GM19467 (cell line): ENCODE measurements at regions not wholly inside any gene's neighbourhood (a gene's known extent, or its start where the extent isn't known, plus 50 kb on each side); places are given as distances from the start of the nearest gene placed in this dataset.
"Not testable (repeated sequence)": the region's sequence is repeated elsewhere in the genome, so short reads cannot be mapped to it uniquely, and the experiment has no call there.

Experiments used
- ATAC-seq: cut with Tn5 transposase; IDR thresholded peaks from one replicate; pipeline ENCODE4 v1.9.1; 2021; ENCODE audit warnings: mild to moderate bottlenecking, moderate library complexity; ENCODE audit not compliant: unreplicated experiment

DNA sequence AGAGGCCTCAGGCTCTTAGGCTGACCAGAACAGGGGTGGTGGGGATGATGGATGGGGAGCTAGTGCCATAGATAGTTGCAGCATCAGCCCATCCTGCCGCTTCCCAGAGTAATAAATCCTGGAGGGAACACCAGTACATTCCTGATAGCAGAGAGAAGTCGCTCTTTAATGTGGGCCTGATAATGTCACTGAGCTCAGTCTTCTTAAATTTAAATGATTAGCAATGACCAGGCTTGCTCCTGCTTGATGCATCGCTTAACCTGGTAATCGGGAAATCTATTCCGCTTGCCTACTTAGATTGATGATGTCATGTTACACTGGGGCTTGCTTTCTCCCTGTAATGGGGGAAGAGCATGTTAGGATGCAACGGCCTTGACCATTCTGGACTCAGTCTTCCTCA lies 218.6 kb upstream of the PLXNA2 start:
- no peak for ATAC-seq

DNA sequence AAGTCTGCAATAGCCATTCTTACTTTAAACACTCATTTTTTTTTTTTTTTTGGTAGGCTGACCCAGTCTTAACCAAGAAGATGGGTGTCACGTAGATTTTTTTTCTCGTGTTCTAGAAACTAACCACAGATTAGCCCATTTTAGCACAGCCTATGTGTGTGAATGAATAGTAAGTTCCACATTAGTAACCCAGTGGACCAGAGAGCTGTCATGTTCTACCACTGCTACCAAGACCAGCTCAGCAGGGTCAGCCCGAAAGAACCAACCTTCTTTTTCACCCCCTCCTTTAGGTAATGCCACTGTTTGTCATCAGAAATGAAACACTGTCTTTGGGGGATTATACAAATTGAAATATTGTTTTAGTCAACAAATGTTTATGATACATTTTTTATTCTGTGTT lies 221.1 kb upstream of the PLXNA2 start:
- no peak for ATAC-seq

DNA sequence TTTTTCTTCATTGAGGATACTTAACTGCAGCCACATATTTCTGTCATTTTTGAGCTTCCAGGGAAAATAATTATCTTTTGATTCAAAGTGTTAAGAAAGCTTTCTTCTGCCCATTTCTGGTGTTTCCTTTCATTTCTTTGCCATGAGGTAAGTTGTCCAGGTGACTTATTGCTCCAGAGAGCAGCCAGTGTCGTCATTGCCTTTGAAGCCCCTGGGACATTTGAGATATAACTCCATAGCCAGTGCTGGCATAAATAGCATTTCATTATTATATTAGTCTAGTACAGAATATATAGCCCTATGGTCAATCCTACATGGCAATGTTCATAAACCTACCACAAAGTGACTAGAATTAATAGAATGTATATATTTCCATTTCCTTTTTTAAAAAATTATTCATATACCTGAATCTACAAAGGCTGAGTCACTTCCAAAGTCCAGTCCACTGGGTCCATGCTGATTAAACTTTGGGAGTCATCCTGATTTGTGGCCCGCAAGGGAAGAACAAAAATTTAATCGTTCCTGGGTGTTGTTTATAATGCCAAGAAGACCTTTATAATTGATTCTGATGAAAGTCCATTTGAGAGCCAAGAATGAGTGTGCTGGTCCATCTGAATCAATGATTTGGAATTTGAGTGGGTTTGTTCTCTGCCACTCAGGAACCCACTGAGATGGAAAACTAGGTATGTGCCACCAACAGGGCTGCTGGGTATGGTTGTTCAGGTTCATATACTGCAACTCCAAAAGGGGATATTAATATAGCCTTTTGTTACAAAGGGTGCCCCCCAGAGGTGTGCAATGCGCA lies 221.8 kb upstream of the PLXNA2 start:
- ATAC-seq, result no peak

DNA sequence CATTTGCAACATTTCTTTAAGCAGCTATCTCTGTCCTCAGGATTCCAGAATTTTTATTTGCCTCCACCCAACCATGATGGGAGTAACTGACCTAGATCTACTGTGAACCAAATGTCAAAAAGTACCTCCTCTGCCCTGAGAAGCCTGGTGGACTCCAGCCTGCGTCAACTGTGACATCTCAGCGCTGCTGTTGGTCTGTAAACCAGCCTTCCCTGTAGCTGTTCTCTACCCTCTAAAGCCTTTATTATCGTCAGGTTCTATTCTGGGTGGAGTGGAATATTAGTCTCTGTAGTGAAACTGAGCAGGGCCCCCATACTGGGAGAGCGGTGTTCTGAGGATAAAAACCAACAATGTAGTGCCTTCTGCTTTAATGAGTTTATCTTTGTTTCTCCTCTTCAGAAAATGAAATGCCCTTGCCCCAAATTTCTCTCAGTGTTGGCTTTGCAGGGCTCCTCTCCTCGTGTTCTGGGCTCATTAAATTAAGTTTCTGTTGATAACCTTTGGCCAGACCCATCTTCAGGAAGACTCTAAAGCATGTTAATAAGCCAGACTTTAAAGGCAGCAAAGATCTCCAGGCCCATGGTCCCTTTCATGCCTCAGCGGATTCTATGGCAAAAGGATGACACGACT lies 223.1 kb upstream of the PLXNA2 start:
- ATAC-seq, result no peak

DNA sequence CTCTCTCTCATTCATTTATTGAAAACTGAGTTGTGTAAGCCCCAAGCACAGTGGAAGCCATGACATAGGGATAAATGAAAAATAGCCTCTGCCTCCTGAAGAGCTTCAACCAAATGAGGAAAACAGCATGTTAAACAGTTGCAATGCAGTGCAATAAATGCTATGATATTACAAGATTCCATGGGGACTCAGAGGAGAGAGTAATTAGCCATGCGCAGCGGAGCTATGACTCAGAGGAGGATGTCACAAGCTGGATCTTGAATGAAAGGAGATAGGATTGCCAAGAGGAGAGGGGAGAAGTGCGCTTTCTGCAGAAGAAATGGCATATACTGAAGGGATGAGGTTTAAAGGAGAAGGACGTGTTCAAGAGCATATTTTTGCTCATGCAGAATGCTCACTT lies 231.3 kb upstream of the PLXNA2 start:
- ATAC-seq, result no peak

DNA sequence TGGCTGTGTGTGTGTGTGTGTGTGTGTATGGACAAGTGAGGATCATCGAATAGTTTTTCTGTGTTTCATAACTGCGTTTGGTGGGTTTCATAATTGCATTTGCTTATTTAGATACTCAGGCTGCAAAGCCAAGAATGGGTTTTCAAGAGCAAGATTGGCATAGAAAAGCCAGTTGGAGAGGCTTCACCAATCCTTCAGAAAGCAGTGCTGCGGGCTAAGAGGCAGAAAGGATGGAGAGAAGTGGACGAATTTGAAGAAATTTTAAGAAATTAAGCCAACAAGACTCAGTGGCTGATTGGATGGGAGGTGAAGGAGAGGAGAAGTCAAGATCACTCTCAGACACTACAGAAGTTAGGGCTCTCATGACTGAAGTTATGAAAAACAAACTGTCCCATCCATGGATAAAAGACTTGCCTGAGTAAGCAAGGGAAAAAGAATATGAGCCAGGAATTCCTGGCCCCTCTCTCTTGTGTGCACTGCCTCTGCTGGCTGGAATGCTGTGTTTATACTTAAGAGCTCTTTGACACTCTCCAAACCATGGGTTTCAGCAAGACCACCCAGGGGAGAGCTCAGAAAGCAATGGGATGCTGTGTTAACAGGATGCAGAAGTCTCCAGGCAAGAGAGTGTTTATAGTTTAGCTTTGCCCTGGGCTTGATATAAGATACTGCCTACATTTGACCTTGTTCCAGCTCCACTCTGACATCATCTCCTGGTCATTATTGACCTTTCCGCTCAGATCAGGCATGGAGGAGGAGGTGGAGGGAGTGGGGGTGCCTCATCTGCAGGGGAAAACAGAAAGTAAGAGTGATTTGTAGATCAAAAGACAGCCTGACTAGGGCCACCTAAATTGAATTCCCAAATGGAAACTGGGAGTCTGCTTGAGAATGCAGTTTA lies 232.0 kb upstream of the PLXNA2 start:
- no peak for ATAC-seq

DNA sequence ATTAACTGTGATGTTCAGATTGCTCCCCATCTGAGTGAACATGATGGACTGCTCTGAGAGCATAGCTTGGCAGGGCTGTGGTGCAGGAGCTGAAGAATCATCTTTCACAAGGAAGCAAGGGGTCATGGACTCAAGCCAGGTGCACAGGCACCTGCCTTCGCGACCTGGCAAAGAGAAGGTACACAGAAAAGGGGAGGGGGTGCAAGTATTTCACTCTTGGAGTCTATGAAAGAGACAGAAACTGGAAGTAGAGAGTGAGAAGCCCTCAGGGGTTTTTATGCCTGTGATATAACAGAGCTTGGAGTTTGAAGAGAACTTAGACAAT lies 232.6 kb upstream of the PLXNA2 start:
- no peak for ATAC-seq

DNA sequence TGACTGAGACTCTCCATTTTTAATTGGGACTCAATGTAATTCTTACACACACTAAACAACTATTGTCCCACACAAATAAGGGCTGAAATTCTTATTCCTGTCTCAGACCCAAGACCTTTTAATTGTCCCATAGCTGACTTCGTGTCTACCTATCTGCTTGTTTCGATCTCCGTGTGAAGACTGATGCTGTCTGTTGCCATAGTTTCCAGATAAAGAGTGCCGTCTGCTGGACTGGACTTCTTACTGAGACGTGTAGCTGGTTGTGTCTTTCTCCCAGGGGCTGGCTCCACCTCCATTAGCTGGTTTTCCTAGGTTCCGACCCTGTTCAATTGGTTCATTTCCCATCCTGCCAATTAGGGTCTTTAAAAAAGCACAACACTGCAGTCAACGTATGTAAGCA lies 235.3 kb upstream of the PLXNA2 start:
- no peak for ATAC-seq

DNA sequence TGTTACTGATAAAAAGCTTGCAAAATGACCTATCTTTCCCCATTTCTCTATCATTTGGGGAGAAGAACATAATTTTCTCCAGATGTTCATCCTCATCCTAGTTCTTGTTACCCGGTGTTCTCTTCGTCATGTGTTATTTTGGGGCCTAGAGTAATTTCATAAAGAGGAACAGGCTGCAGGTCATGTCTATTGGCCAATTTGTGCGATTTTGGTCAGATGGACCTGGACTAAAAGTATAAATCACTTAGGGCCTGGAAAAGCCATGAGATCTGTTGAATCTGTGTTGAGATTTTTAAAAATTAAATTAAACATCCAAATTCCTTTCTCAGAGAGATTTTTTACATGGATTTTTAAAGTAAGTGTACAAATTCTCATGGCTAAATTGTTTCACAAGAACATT lies 241.3 kb upstream of the PLXNA2 start:
- no peak for ATAC-seq

DNA sequence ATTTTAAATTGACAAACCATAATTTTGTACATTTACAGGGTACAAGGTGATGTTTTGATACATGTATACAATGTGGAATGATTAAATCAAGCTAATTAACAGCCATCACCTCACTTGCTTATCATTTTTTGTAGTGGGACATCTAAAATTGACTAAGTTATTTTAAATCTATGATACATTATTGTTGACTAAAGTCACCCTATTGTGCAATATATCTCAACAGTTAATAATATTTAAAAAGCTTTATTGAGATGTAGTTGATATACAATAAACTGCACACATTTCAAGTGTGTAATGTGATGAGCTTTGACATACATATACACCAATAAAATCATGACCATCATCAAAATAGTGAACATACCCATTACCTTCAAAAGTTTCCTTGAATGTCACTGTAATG lies 242.5 kb upstream of the PLXNA2 start:
- ATAC-seq, result no peak

DNA sequence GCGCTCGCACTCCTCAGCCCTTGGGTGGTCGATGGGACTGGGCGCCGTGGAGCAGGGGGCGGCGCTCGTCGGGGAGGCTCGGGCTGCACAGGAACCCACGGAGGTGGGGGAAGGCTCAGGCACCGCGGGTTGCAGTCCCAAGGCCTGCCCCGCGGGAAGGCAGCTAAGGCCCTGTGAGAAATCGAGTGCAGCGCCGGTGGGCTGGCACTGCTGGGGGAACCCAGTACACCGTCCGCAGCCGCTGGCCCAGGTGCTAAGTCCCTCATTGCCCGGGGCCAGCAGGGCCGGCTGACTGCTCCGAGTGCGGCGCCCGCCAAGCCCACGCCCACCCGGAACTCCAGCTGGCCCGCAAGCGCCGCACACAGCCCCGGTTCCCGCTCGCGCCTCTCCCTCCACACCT lies 244.2 kb upstream of the PLXNA2 start:
- not testable (repeated sequence) for ATAC-seq

DNA sequence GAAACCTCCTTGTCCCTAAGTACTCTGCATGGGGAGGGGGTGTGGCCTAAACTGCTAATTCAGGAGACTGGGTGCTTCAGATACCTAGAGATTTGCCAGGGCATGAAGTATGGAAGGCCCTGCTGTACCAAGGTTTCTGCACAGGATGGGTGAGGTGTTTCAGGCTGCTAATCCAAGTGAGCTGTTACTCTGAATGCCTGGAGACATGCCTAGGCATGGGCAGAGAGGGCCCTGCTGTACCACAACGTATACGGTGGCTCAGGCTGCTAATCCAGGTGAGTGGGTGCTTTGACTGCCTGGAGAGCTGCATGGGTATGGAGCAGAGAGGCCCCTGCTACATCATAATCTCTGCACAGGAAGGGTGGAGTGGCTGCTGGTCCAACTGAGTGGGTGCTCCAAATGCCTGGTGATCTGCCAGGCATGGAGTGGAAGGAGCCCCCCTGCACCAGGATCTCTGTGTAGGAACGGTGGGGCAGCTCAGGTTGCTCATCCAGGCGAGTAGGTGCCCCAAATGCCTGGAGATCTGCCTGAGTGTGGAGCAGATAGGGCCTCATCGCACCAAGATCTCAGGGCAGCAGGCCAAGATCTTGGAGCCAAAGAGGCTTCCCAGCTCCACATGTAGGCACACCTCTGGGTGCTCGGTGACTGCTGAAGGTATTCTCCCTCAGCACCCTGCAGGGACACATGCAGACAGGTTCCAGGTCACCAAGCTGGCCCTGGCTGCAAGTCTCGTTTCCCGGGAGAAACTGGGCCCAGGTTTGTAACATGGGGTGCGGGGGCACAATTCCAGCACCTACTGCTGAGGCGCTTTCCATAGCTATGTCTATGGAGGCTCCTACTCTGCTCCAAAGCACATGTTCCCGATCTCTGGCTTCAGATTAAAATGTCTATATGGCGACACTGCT lies 252.5 kb upstream of the PLXNA2 start:
- ATAC-seq, result no peak

DNA sequence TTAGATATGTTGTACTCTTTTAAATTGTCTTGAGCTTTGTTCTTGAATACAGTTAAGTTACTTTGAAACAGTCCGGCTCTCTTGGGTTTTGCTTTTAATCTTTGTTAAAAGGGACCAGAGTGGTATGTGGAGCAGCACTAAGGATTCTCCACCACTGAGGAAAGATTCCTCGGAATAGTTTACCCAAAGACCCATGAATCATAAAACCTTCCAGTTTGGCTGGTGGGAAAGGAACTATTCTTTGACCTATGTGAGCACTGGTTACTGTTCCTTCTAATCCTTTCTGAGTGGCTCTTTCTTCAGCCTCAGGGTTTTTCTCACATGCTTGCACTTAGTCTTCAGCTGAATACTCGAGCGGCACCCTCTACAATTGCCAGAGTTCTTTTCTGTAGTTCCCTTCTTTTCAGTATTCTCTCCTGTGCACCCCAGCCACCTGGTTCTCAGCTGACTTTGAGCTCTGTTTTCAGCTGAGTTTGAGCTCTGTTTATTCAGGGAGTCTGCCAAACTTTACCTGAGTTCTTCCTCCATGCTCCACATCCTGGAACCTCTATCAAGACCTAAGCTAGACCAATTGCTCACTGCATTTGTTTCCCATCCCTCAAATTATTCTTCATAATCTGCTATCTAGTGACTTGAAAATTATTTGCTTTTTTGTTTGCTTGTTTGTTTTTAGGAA lies 253.8 kb upstream of the PLXNA2 start:
- ATAC-seq, result no peak

DNA sequence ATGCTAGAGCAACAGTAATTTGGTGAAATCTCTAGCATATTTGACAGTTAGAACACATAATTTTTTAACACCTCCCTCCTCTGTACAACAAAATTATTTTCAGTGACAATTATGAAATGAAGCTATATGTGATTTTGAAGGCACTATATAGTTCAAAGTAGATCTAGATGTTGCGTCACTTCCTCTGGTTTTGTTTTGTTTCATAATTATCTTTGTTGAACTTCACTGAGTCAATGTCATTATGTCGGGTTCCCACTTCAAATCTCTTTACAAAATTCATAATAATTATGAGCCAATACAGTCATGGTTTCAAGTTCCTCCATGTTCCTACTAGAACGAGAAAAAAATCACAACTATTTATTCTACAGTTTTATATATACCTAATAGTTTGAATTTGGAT lies 254.8 kb upstream of the PLXNA2 start:
- ATAC-seq, result no peak

DNA sequence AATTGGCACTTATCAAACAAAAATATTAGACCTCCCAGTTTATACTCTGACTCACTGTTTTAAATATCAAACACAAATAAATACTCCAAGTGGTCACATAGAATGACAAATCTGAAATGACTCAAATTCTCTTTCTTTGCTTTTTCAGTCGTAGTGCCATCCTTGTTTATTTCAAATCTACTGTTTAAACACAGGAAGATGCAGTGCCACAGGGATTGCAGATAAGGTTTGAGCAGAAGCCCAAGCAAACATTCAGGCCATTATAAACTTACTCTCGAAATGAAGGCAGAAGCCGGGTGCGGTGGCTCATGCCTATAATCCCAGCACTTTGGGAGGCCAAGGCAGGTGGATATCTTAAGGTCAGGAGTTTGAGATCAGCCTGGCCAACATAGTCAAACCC lies 255.4 kb upstream of the PLXNA2 start:
- ATAC-seq, result no peak

DNA sequence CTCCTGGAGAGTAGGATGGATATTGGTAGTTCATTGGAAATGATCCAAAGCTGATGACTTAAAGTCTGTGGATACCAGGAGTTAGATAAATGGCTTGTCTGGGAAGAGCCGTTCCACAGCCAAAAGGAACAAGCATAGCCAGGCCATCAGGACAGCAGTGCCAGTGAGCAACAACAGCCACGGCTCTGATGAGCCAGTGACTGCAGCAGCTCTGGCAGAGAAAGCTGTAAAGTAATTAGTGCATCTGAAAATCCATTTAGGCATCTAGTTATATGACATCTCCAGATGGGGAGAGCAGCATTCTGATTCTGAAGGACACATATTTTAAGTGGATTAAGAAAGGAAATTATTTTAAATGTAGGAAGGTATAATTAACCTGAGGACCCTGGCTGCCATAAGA lies 256.2 kb upstream of the PLXNA2 start:
- no peak for ATAC-seq

DNA sequence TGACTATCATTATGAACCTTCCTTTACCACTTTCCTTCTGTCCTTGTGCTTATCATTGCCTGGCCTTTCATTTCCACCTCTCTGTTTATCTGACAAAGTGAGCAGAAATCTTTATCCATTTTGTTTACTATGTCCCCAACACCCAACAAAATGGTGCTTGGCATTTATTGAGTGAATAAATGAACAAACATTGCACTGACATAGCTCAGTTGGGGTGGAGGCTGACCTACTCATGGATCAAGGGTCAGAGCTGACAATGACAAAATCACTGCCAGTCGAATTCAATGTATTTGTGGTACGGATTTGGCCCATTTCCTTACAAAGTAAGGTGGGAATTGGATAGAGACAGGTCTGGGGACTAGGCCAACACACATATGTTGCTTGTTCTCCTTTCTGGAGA lies 257.4 kb upstream of the PLXNA2 start:
- no peak for ATAC-seq

DNA sequence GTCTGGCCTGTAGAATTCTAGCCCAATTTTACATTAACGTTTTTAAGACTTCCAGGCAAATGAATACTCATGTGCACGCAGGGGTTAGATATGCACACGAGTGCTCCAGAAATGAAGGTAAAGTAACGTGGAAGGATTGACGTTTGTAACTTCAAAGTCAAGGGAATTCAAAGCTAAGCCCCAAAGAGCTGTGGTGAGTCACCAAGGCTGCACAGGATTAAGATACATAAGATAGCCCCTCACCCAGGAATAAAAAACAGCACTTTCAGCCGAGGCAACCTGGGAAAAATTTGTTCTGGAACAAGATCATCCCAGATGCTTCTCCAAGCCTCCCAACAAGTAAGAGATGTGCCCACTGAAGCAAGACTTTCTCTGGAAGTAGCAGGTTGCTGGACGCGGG lies 259.6 kb upstream of the PLXNA2 start:
- ATAC-seq, result no peak

DNA sequence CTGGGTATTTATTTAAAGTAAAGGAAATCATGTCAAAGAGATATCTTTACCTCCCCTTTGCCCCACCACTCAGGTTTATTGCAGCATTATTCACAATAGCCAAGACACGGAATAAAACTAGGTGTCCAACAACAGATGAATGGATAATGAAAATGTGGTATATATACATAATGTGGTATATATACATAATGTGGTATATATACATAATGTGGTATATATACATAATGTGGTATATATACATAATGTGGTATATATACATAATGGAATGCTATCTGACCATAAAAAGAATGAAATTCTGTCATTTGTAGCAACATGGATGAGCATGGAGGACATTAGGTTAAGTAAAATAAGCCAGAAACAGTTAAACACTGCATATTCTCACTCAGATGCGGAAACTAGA lies 262.6 kb upstream of the PLXNA2 start:
- ATAC-seq, result no peak

DNA sequence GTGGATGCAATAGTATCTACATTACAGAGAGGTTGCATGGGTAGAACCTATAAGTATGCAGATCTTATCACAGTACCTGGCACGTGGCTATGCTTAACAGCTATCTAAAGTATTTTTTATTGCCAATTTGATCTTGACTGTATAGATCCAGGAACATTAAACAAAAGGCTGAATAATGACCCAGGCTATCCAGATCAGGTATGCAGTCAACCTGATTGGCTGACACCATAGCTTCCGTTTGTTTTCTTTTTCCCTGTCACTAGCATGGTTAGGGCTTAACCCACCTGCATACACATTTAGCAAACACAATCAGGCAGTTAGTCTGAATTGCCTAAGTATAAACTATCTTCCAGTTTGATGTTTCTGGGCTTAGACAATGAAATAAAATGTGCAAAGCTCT lies 264.9 kb upstream of the PLXNA2 start:
- ATAC-seq, result no peak
